GM19328 (cell line): ENCODE measurements at regions not wholly inside any gene's neighbourhood (a gene's known extent, or its start where the extent isn't known, plus 50 kb on each side); places are given as distances from the start of the nearest gene placed in this dataset.
"Not testable (repeated sequence)": the region's sequence is repeated elsewhere in the genome, so short reads cannot be mapped to it uniquely, and the experiment has no call there.

ENCODE experiments used
- ATAC-seq: cut with Tn5 transposase; IDR thresholded peaks from one replicate; pipeline ENCODE4 v1.9.1; 2021; ENCODE audit warnings: mild to moderate bottlenecking, moderate library complexity; ENCODE audit not compliant: unreplicated experiment

GRCh38 chr9:95680306-95680705 lies 163.5 kb upstream of the PTCH1 start:
- ATAC-seq = not testable (repeated sequence)

DNA sequence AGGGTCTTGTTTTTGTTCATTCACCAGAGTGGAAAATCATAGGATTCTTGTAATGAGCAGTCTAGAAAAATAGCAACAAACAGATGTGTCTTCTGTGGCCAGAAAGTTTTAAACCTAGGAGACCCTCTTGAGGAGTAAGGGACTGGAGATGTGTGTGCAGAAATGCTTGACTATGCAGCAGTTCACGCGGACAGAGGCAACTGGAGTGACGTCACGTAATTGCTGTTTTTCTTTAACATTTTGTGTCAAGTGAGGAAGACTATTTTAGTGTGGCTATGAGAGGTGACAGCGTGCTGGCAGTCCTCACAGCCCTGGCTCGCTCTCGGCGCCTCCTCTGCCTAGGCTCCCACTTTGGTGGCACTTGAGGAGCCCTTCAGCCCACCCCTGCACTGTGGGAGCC lies 163.1 kb upstream of the PTCH1 start:
- ATAC-seq = no peak

GRCh38 chr9:95678759-95679158 lies 162.0 kb upstream of the PTCH1 start:
- ATAC-seq = no peak

DNA sequence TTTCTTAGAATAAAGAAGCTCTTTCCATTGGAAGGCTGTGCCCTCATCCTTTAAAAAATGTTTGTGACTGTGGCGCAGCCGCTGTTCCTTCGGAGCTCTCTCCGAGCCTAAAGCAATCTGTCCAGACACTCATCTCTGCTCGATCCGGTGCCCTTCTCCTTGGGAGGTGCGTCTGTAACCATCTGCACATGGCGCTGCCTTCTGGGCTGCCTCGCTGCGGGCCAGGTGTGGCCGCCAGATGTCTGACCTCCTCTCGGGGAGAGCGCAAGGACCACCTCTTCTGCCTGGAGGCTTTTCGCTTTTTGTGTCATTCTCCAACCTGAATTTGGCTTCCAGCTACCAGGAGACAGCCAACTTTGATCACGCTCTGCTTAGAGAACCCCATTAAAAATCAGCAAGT lies 153.4 kb upstream of the PTCH1 start:
- no peak for ATAC-seq

GRCh38 chr9:95669253-95669652 lies 152.5 kb upstream of the PTCH1 start:
- ATAC-seq = no peak

- no peak for ATAC-seq
These were observed 151.0 kb upstream of the PTCH1 start for GRCh38 chr9:95667789-95668188.

- no peak for ATAC-seq
These were observed 150.0 kb upstream of the PTCH1 start for GRCh38 chr9:95666785-95667155.

DNA sequence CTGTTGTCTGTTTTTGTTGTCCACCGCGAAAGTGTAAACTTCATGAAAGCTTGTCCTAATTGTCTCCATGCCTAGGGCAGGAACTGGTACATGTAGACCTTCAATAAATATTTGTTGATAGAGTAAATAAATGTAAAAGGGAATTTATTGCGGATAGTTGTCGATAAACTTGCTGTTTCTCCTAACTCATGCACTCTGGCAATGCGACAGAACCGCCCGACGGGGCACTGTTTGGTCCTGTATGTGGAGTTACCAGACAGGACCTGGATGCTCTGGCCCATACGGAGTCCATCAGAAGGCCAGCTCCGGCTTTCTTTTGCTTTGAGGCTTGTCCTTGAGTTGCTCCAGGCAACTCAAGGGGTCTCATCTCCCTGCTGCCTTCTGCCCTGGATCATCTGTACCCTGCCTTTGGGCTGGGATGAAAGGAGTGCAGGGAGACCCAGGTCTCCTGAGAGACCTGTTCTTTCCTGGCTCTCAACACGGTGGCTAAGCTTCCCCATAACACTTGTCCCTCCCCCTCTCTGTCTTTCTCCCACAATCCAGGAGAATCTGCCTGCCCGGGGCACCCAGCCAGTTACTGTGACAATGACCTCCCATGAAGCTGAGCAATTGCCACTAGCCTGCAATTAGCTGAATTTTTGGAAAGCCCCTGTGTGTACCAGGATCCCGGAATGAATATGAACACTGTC lies 149.5 kb upstream of the PTCH1 start:
- ATAC-seq = no peak

DNA sequence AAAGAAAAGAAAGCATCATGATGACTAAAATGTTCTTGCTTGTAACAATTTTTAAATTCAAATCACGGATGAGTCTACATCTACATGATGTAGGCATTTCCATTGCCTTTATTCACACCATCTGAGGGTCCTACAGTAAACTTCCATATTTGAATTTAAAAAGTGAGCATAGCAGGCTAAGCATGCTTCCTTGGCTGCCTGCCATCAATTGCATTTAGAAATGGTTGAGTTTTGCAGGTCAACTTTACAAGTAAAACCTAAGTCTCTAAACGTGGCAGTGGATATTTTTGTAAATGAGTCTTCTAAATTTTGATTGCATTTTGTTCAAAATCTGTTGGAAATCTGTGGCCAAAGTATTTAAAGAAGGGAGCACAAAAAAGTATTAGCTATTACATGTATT lies 136.5 kb upstream of the PTCH1 start:
- no peak for ATAC-seq

DNA sequence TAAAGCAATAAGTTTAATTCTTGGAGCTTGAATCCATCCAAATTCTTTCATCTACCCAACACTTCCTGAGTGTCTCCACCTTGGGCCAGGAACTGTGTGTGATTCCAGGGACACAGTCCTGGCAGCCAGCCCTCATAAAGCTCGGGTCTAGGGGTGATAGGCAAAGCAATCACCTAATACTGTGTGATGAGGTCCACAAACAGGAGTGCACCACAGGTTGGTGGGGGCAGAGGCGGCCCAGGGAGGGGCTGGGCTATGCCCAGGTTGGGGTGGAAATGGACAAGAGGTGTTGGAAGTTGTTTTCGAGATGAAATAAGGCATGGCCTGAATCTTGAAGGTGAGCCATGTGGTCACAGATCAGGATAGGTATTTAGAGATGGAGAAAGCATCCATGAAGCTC lies 133.9 kb upstream of the PTCH1 start:
- no peak for ATAC-seq

DNA sequence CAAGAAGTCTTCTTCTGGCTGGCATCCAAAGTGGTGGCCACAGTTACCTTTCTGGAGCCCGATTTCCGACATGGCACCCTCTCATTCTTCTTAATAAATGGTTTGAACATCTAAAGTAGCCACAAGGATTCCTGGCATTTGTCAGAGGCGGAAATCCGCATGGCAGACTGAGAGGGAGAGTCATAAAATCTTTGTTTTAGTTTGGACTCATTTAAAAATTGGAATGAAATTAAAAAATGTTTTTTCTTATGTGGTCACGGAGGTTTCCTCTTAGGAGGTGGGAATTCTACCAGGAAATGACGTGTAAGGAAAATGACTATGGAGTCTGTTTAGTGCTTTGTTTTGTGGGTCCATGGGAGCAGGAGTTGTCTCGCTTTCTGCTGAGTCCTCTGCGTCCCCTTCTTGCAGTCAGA lies 133.0 kb upstream of the PTCH1 start:
- no peak for ATAC-seq

DNA sequence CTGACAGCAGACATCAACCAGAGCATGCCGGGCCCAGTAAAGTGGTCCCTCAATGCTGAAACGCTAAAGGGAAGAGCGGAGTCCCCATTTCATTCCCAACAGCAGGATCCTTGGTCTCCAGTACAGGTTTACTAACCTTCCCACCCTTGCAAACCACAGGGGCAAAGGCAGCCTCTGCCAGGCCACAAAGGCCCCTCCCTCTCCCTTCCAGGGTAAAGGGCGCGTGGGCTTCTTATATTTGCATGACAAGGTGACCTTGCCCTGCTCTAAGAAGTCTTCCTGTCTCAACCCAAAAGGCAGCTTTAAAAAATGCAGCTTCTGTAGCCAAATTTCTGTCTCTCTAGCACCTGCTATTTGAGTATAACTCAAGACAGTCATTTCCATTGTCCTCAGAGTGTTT lies 131.5 kb upstream of the PTCH1 start:
- no peak for ATAC-seq

GRCh38 chr9:95645992-95646391 lies 129.2 kb upstream of the PTCH1 start:
- ATAC-seq = no peak

DNA sequence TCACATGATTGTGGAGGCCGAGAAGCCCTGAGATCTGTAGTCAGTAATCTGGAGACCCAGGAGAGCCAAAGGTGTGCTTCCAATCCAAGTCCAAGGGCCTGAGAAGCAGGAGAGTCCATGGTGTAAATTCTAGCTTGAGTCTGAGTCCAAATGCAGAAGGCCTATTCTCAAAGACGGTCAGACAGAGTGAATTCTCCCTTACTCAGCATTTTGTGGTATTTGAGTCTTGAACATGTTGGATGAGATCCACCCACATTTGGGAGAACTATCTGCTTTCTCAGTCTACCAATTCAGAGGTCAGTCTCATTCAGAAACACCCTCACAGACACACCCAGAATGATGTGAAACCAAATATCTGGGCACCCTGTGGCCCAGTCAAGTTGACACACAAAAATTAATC lies 128.8 kb upstream of the PTCH1 start:
- ATAC-seq = no peak

GRCh38 chr9:95644377-95644776 lies 127.6 kb upstream of the PTCH1 start:
- ATAC-seq = no peak

DNA sequence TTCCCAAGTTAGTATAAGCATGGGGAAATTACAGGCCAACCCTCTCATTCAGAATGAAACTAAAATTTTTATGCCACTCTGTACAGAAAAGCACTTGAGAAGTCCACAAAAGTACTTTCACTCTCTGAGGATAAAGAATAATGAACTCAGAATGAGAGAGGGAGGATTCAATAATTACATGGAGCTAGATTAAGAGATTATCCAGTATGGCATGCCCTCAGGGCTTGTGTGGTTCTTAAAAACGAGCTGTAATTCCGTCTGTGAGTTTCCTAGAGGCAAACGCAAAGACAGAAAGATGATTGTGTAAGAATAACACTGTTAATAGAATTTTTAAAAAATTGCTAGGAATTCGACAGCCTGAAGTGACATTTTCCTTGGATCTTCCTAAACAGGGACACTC lies 126.8 kb upstream of the PTCH1 start:
- no peak for ATAC-seq

GRCh38 chr9:95642189-95642588 lies 125.4 kb upstream of the PTCH1 start:
- ATAC-seq = no peak

- ATAC-seq = no peak
These were observed 124.8 kb upstream of the PTCH1 start for GRCh38 chr9:95641586-95641985.

- no peak for ATAC-seq
These were observed 123.6 kb upstream of the PTCH1 start for GRCh38 chr9:95640336-95640735.

DNA sequence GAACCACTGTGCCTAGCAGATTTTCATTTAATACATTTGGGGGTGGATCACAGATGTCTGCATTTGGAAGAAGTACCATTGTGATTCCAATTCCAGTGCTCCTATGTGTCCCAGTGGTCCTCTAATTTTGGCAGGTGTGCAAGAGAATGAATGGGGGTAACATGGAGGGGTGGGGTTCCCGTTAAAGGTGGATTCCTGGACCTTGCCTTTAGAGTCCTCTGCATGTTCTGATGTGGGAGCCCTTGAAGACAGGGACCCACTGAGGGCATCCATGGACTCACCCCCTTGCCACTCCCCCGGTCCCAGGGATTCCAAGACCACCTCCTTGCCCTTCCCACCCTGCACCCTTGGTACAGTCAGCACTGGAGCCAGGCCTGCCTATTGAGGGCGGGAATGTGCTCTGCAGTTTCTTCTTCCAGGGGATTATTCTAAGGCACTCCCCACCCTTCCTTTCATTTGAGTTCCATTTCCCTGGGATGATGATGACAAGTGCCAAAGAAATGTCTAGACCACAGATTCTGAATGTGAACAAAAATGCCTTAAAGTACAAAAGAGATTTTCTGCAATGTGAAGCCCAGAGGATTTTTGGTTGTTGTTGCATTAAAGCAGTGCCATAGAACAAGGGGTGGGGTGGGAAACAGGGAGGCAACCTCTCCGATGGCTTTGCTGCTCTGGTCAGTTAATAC lies 119.4 kb upstream of the PTCH1 start:
- no peak for ATAC-seq

- no peak for ATAC-seq
These were observed 117.8 kb upstream of the PTCH1 start for GRCh38 chr9:95634536-95634935.

DNA sequence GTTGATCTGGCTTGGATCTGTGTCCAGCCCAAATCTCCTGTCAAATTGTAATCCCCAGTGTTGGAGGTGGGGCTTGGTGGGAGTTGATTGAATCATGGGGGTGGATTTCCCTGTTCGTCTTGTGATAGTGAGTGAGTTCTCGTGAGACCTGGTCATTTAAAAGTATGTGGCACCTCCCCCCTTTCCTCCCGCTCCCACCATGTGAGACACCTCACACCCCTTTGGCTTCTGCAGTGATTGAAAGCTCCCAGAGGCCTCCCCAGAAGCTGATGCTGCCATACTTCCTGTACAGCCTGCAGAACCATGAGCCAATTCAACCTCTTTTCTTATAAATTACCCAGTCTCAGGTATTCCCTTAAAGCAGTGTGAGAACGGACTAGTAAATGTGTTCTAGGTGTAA lies 117.3 kb upstream of the PTCH1 start:
- ATAC-seq = no peak

GRCh38 chr9:95629585-95629984 lies 112.8 kb upstream of the PTCH1 start:
- ATAC-seq = no peak
